ENCODE measurements at regions not wholly inside any gene's neighbourhood (a gene's known extent, or its start where the extent isn't known, plus 50 kb on each side); places are given as distances from the start of the nearest gene placed in this dataset.

GRCh38 chr2:121865914-121866313, 110.5 kb downstream of the TSN start:
- TF ChIP-seq CTCF (IDR thresholded peaks at IDR 0.05) (no peak), POLR2A (IDR thresholded peaks at IDR 0.05) (no peak)

Measured in body of pancreas (tissue), 4 donors.